GM18867 (cell line): ENCODE measurements at regions not wholly inside any gene's neighbourhood (a gene's known extent, or its start where the extent isn't known, plus 50 kb on each side); places are given as distances from the start of the nearest gene placed in this dataset.
"Not testable (repeated sequence)": the region's sequence is repeated elsewhere in the genome, so short reads cannot be mapped to it uniquely, and the experiment has no call there.

Experiments
- ATAC-seq: cut with Tn5 transposase; IDR thresholded peaks from one replicate; pipeline ENCODE4 v1.9.1; 2021; ENCODE audit warnings: mild to moderate bottlenecking, moderate library complexity; ENCODE audit not compliant: unreplicated experiment

GRCh38 chr17:20840987-20841865, 201.6 kb downstream of the USP22 start:
- not testable (repeated sequence) for ATAC-seq

- ATAC-seq, result not testable (repeated sequence)
Observed at GRCh38 chr17:20842012-20842411, 200.8 kb downstream of the USP22 start.

- not testable (repeated sequence) for ATAC-seq
Observed at GRCh38 chr17:20843261-20843660, 199.6 kb downstream of the USP22 start.

- not testable (repeated sequence) for ATAC-seq
Observed at GRCh38 chr17:20843799-20844553, 198.8 kb downstream of the USP22 start.

- ATAC-seq, result not testable (repeated sequence)
Observed at GRCh38 chr17:20848869-20849443, 193.9 kb downstream of the USP22 start.

- not testable (repeated sequence) for ATAC-seq
Observed at GRCh38 chr17:20851591-20852238, 191.1 kb downstream of the USP22 start.

GRCh38 chr17:20852239-20852989, 190.4 kb downstream of the USP22 start:
- ATAC-seq, result no peak

GRCh38 chr17:20852990-20853370, 189.8 kb downstream of the USP22 start:
- no peak for ATAC-seq

- not testable (repeated sequence) for ATAC-seq
Observed at GRCh38 chr17:20855910-20856470, 186.8 kb downstream of the USP22 start.

- not testable (repeated sequence) for ATAC-seq
Observed at GRCh38 chr17:20866444-20867209, 176.2 kb downstream of the USP22 start.

GRCh38 chr17:20867436-20867937, 175.3 kb downstream of the USP22 start:
- ATAC-seq, result not testable (repeated sequence)

GRCh38 chr17:20867938-20868661, 174.7 kb downstream of the USP22 start:
- not testable (repeated sequence) for ATAC-seq

GRCh38 chr17:20868662-20869007, 174.2 kb downstream of the USP22 start:
- ATAC-seq, result not testable (repeated sequence)

GRCh38 chr17:20873173-20873572, 169.6 kb downstream of the USP22 start:
- ATAC-seq, result not testable (repeated sequence)

- not testable (repeated sequence) for ATAC-seq
Observed at GRCh38 chr17:20873688-20874328, 169.0 kb downstream of the USP22 start.

- ATAC-seq, result not testable (repeated sequence)
Observed at GRCh38 chr17:20877384-20877783, 165.4 kb downstream of the USP22 start.

- ATAC-seq, result no peak
Observed at GRCh38 chr17:20890338-20890737, 152.5 kb downstream of the USP22 start.

- not testable (repeated sequence) for ATAC-seq
Observed at GRCh38 chr17:20895426-20895825, 147.4 kb downstream of the USP22 start.
